Common myeloid progenitor, CD34-positive (primary cell): ENCODE measurements at regions not wholly inside any gene's neighbourhood (a gene's known extent, or its start where the extent isn't known, plus 50 kb on each side); places are given as distances from the start of the nearest gene placed in this dataset.

Experiments used
- CTCF ChIA-PET: fragments of 350-600 bp; sonication (Branson Sonifier 250); formaldehyde crosslinking; loops from one replicate; lab custom pipeline; 2021; ENCODE audit warnings: antibody characterized with exemption; lab: Charles Lee
- POLR2A ChIA-PET: fragments of 350-600 bp; sonication (Branson Sonifier 250); formaldehyde crosslinking; loops from one replicate; lab custom pipeline; 2021; ENCODE audit warnings: antibody characterized with exemption; lab: Charles Lee
- DNase-seq, 3 donors: peaks; one replicate each; pipeline versions ENCODE4 v3.0.0 to v3.0.0-alpha.2; 2013
- H3K27ac ChIP-seq, 2 experiments: 1 replicate in 1 of 2; 2 replicates in 1 of 2; pipeline ENCODE4 v1.7.0; 2013; ENCODE audit warnings: inconsistent platforms in 2 of 2, low read length in 2 of 2, mild to moderate bottlenecking in 2 of 2, low read depth in 1 of 2, moderate library complexity in 1 of 2; ENCODE audit not compliant: severe bottlenecking in 2 of 2, insufficient read depth in 1 of 2, poor library complexity in 1 of 2
- H3K27me3 ChIP-seq, 5 experiments: replicated peaks in 2 of 5; 1 replicate in 3 of 5; 2 replicates in 2 of 5; pipeline versions ENCODE4 v1.6.1 to v1.7.0; 2013; ENCODE audit warnings: low read length in 4 of 5, mild to moderate bottlenecking in 2 of 5, moderate library complexity in 2 of 5, inconsistent platforms in 1 of 5; ENCODE audit not compliant: insufficient read depth in 5 of 5, control insufficient read depth in 4 of 5
- H3K36me3 ChIP-seq, 4 experiments: 1 replicate in 2 of 4; 2 replicates in 2 of 4; pipeline versions ENCODE4 v1.6.1 to v1.7.0; 2013; ENCODE audit warnings: low read length in 3 of 4, control low read depth in 1 of 4, mild to moderate bottlenecking in 1 of 4; ENCODE audit not compliant: control insufficient read depth in 4 of 4, insufficient read depth in 4 of 4
- H3K4me1 ChIP-seq, 4 experiments: 1 replicate in 3 of 4; 2 replicates in 1 of 4; pipeline versions ENCODE4 v1.6.1 to v1.7.1; 2013; ENCODE audit warnings: low read length in 3 of 4, mild to moderate bottlenecking in 3 of 4, control low read depth in 1 of 4, inconsistent platforms in 1 of 4, moderate library complexity in 1 of 4; ENCODE audit not compliant: control insufficient read depth in 4 of 4, insufficient read depth in 4 of 4; ENCODE audit errors: control extremely low read depth in 1 of 4
- H3K4me3 ChIP-seq, 7 experiments: 1 replicate in 4 of 7; 2 replicates in 3 of 7; pipeline versions ENCODE4 v1.5.1 to v1.7.0; 2013; ENCODE audit warnings: mild to moderate bottlenecking in 7 of 7, low read length in 6 of 7, moderate library complexity in 6 of 7, inconsistent platforms in 2 of 7, low read depth in 2 of 7, control low read depth in 1 of 7; ENCODE audit not compliant: insufficient read depth in 4 of 7, control insufficient read depth in 1 of 7; ENCODE audit errors: extremely low read depth in 1 of 7
- H3K9me3 ChIP-seq, 5 experiments: 1 replicate in 4 of 5; 2 replicates in 1 of 5; pipeline versions ENCODE4 v1.6.1 to v1.7.1; 2013; ENCODE audit warnings: low read length in 4 of 5, mild to moderate bottlenecking in 2 of 5, inconsistent platforms in 1 of 5, low read depth in 1 of 5, moderate library complexity in 1 of 5; ENCODE audit not compliant: control insufficient read depth in 4 of 5, insufficient read depth in 2 of 5; ENCODE audit errors: control extremely low read depth in 1 of 5
- WGBS: methylation state at CpG from one replicate; pipeline ENCODE4 v1.1.5; 2013; ENCODE audit not compliant: insufficient coverage; 5-methylcytosine and 5-hydroxymethylcytosine counted together

- no peak overlapping the region for H3K27ac ChIP-seq
- DNase-seq, result no peak
- H3K4me1 ChIP-seq, result no peaks in the 10 kb centered on the region
- ChIA-PET CTCF (no interaction called here), POLR2A (no interaction called here)
- no peaks in the 10 kb centered on the region for H3K36me3 ChIP-seq
- H3K9me3 ChIP-seq, result peaks cover 2 to 10% (median 5%) of the 10 kb centered on the region in 5 experiments
- H3K27me3 ChIP-seq, result no peaks in the 10 kb centered on the region
- H3K4me3 ChIP-seq, result no peak overlapping the region
Measured at GRCh38 chrX:63913719-63914118, 128.7 kb upstream of the ARHGEF9 start.

DNA sequence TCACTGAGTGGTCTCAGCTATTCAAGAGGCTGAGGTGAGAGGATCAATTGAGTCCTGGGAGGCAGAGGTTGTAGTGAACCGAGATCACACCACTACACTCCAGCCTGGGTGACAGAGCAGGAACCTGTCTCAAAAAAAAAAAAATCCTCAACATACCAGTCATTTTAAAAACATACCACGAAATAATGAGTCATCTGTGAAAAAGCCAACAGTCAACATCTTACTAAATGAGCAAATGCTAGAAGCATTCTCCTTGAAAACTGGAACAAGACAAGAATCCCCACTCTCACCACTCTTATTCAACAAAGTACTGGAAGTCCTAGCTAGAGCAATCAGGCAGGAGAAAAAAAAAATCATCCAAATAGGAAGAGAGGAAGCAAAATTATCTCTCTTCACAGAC is 104.0 kb upstream of the ARHGEF9 start:
- CTCF ChIA-PET, result no interaction called here
- no peaks in the 10 kb centered on the region for H3K4me1 ChIP-seq
- 17% methylated on average over 1 of the region's 2 CpGs for WGBS
- H3K27ac ChIP-seq, result no peak overlapping the region
- POLR2A ChIA-PET, result no interaction called here
- H3K27me3 ChIP-seq, result no peaks in the 10 kb centered on the region
- no peaks in the 10 kb centered on the region for H3K36me3 ChIP-seq
- H3K9me3 ChIP-seq, result peaks cover 0 to 7% (median 1%) of the 10 kb centered on the region in 5 experiments
- DNase-seq, result no peak
- H3K4me3 ChIP-seq, result no peak overlapping the region

GRCh38 chrX:63884821-63885790 is 100.1 kb upstream of the ARHGEF9 start:
- Histone ChIP-seq H3K4me3 (no peak overlapping the region), H3K27ac (no peak overlapping the region), H3K9me3 (no peaks in the 10 kb centered on the region), H3K4me1 (no peaks in the 10 kb centered on the region), H3K27me3 (no peaks in the 10 kb centered on the region), H3K36me3 (no peaks in the 10 kb centered on the region)
- POLR2A ChIA-PET, result no interaction called here
- whole genome bisulfite sequencing, result 86% methylated on average over 10 of the region's 10 CpGs
- CTCF ChIA-PET, result no interaction called here
- no peak for DNase-seq

- no peak overlapping the region for H3K27ac ChIP-seq
- no peak overlapping the region for H3K4me3 ChIP-seq
- no peak for DNase-seq
- H3K27me3 ChIP-seq, result no peaks in the 10 kb centered on the region
- no peaks in the 10 kb centered on the region for H3K4me1 ChIP-seq
- H3K36me3 ChIP-seq, result no peaks in the 10 kb centered on the region
- H3K9me3 ChIP-seq, result peaks cover 0 to 2% (median 0%) of the 10 kb centered on the region in 5 experiments
- ChIA-PET CTCF (no interaction called here), POLR2A (no interaction called here)
- WGBS, result 100% methylated on average over 1 of the region's 3 CpGs
Measured at GRCh38 chrX:63869506-63869905, 84.5 kb upstream of the ARHGEF9 start.

- POLR2A ChIA-PET, result no interaction called here
- CTCF ChIA-PET, result no interaction called here
- DNase-seq, result no peak
Measured at GRCh38 chrX:63855896-63856295, 70.9 kb upstream of the ARHGEF9 start.

GRCh38 chrX:63835361-63835760 is 50.3 kb upstream of the ARHGEF9 start:
- Histone ChIP-seq H3K27ac (no peak overlapping the region), H3K4me3 (no peak overlapping the region), H3K36me3 (no peaks in the 10 kb centered on the region), H3K9me3 (no peaks in the 10 kb centered on the region), H3K27me3 (no peaks in the 10 kb centered on the region), H3K4me1 (no peaks in the 10 kb centered on the region)
- 85% methylated on average over 3 of the region's 4 CpGs for WGBS
- DNase-seq, result no peak
- POLR2A ChIA-PET, result no interaction called here
- CTCF ChIA-PET, result no interaction called here

More at GRCh38 chrX:63855896-63856295, 70.9 kb upstream of the ARHGEF9 start:
- Histone ChIP-seq H3K4me3 (no peak overlapping the region), H3K4me1 (no peaks in the 10 kb centered on the region), H3K9me3 (no peaks in the 10 kb centered on the region), H3K36me3 (no peaks in the 10 kb centered on the region), H3K27ac (no peak overlapping the region), H3K27me3 (no peaks in the 10 kb centered on the region)
